Stimulated activated CD4-positive, alpha-beta T cell treated with anti-CD3 and anti-CD28 coated beads, Interleukin-12 subunit alpha, Interleukin-12 subunit beta, amount 100 ng/mL, for 24 hours (primary cell): ENCODE measurements at regions not wholly inside any gene's neighbourhood (a gene's known extent, or its start where the extent isn't known, plus 50 kb on each side); places are given as distances from the start of the nearest gene placed in this dataset.
A peak's percentile ranks its signal among the peaks of the same experiment; 100 is the strongest.

Experiments
- DNase-seq, 2 experiments: peaks; one replicate each; pipeline ENCODE4 v3.0.0-alpha.2; 2020; ENCODE audit warnings: low read depth in 2 of 2

DNA sequence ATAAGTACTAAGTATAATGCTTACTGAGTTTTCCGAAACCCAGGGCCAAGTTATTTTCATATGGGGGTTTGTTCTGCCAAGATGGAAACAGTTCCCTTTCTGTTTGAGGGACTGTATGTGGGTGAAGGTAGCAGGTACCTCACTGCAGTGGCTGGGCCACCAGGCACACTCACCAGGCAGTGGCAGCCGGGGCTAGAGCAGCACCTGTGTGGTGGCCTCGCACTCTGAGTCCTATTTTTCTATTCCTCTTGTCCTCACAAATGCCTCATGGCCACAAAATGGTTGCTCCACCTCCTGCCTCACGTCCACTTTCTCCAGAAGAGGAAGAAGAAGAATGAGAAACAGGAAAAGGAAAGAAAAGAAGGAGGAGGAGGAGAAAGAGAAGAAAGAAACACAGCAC is 167.3 kb upstream of the SHH start:
- DNase-seq = no peak

DNA sequence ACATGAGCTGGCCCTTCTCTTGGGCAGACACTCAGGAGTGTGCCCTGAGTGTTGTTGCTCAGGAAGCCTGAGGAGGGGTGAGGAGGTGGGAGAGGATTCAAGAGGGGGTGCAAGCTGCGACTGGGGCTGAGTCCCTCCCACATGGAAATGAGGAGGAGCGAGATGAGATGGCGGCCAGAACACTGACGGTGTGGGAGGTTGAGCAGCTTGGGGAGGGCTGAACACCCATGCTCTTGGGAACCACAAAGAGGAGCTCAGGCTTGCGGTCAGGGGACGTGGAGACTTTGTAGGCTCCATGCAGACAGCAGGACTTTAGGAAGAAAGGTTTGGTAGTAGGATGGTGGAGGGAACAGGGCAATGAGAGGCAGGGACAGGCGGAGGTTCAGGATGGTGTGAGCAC is 163.2 kb upstream of the SHH start:
- DNase-seq = no peak

DNA sequence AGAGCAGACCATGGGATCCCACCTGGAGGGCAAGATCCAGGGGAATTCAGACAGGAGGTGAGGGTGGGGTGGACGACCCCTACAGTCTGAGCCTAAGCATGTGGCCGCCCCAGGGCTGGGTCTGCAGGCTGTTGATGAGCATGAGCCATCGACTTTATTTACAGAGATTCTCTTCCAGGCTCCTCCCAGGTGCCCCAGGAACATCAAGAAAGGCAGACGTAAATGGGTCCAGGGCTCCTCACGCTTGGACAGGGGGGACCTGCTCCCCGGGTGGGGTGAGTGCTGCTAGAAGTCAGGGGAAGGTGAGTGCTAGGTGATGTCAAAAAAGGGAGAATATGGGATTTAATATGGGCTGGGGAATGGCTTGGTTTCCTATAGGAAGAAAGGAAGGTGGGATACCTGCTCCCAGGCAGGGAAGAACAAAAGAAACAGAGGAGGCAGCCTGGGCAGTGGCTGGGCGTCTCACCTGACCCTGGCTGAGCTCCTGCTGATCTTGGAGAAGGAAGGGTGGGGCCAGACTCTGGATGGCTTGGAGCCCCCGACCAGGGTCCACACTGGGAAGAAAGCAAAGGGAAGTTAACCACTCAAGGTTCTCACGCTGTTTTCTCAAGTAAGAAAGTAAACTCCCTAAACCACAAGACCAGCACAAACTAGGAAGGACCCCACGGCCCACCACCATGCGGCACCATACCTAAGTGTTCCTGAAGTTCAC is 162.1 kb upstream of the SHH start:
- no peak for DNase-seq

DNA sequence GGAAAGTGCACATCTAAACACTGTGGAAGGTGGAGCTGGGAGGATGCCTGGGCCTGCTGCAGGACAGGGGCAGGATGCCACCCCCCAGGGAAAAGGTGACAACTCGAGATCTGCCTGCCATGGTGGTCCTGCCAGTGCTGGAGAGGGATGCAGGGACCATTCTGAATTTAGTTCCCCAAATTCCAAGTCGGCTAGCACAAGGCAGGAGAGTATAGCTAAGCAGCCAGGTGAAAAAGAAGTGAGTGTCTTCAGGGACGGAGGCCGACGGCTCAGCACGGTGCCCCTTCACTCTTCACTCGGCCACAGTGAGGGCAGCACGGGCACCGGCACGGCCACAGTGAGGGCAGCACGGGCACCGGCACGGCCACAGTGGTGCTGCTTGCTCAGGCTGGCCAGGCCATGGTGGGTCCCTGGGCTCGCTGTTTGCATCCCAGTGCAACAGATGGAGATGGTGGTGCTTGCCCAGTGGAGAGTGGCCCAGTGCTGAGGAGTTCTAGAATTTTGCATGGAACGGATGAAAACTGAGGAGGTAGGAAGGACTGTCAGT is 161.3 kb upstream of the SHH start:
- DNase-seq = no peak

DNA sequence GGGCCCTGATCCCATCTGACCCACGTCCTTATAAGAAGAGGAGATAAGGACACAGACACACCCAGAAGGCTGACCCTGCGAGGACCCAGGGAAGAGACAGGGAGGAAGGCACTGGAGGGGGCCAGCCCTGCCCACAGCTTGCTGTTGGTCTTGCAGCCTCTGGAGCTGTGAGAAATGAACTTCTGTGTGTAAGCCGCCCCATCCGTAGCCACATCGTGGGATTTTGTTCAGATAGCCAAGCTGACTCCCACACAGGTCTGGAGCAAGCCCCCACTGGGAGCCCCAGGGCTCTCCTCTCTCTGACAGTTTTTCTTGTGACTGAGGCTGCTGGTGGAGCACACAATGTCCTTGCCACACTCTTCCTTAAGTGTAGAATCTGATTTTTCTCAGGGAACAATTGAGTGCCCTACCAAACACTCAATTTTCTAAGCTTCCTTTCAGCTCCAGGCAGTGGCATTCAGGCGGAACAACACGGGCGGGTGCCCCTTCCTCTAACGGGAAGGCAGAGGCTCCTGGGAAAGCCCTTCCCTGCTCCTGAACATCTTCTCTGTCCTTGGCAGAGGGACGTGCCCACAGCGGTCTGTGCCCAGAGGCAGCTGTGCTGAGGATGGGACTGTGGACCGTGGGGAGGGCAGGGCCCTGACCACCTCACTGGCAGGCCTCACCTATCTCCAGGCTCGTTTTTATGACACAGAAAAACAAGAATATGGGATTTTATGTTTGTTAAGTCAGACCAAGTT is 160.6 kb upstream of the SHH start:
- no peak for DNase-seq

DNA sequence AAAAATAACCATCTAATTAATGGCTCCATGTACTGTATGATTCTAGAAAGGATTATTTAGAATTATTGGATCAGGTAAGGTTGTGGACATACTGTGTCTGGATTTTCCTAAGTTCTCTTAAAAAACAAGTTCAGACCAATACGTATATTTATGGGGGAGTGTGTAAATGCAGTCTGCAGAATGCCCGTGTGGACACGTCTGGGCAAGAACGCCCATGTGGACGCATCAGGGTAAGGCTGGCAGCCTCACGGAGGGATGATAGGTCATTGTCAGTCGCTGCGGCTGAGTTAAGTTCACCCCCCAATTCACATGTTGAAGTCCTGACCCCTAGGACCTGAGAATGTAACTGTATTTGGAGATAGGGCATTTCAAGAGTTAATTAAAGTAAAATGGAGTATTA is 160.0 kb upstream of the SHH start:
- no peak for DNase-seq

DNA sequence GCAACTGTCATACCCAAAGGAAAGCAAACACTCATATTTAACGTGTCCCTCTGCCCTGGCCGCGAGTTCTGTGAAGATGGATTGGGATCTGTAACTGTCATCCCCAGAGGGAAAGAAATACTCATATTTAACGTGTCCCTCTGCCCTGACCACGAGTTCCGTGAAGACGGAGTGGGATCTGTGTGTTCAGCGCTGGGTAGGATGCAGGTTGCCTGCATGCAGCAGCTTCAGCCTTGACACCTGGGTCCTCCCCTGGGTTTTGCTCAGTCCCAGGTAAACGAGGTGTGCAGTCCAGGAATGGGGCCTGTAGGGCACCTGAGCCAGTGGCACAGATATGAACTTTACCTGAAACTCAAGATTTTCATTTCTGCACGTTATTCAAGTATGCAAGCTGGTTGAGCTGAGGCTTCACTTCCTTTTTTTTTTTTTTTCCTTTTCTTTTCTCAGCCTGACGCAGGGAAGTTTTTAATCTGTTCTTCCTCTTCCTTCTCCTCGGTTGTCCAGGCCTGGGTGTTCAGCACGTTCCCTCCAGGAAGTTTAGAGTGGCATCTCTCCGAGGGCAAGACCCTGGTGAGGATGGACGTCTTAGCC is 159.0 kb upstream of the SHH start:
- DNase-seq = no peak

DNA sequence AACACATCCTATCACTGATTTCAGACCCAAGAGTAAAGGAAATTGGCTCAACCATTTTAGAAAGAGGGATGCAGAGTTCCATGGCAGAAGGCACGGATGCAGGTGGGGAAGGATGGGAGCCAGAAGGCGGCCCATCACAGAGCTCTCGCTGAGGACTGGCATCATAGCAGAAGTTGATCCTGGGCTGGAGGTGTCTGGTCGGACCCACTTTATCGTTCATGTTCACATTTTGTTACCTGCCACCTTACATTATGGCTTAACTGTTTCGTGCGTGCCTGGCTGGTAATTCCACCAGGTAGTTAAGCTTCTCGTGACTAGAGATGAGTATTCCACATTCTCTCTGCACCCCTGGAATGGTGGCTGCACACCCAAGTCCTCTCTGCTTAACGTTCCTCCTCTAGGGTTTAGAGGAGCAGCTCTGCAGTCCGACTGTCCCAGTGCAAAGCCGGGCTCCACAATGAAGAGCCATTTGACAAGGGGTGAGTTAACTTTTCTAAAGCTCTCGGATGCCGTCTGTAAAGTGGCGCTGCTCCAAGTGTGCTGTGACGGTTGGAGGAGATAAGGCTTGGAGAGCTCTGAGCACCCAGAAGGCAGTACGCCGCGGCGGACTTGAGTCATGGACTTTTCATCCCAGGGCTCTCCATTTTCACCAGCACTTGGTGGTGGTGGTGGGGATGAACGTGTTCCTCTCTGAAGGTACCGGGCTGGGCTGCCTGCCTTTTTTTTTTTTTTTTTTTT is 157.1 kb upstream of the SHH start:
- DNase-seq = no peak

DNA sequence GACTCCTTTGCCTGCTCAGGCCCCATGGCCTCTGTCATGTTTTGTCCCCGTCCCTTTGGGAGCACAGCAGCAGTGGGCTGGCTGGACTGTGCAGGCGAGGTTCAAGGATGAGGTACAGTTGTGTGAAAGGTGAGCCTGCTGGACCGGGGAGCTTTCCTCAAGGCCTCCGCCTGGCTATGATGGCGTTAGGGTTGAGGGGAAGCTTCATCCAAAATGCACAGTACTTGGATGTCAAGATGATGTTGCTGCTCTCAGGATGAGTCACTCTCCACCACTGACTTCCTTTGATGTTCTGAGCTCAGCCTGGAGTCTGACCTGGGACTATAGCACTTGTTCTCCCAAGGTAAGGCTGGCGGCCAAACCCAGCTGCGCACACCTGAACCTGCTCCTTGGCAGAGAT is 152.7 kb upstream of the SHH start:
- no peak for DNase-seq

DNA sequence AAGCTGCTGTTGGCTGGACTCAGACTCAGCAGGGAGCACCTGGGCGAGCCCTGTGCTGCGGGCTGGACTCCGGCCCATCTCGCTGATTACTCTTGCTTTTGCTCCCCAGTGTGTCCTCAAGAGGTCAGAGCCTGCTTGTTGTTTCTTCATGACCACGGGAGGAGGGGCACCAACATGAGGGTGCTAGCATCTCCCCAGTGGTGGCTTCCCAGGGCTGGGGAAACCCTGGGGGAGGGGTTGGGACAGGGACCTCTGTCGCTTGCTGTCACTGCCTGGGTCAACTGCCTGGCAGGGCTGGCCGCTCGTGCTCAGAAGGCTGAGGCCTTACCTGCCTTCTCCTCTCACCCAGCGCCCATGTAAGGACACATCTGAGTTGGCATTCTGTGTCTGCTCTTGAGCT is 152.3 kb upstream of the SHH start:
- DNase-seq = no peak

DNA sequence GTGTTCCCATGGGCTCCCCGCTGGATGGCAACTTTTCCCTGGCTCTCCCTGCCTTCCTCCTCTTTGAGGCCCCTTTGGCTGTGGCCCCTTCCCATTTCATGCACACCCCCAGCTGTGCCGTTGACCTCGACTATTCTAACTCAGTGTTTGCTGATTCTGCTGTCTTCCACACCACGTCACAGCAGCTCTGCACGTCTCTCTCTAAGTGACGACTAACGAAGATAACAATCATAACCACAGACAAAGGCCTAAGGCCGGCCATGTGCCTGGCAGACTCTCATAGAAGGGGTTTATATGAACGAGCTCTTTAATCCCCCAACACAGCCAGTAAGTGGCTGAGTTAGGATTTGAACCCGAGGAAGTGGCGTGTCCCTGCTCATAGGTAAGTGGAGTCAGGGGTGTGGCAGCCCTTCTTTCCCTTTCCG is 151.5 kb upstream of the SHH start:
- DNase-seq = no peak

DNA sequence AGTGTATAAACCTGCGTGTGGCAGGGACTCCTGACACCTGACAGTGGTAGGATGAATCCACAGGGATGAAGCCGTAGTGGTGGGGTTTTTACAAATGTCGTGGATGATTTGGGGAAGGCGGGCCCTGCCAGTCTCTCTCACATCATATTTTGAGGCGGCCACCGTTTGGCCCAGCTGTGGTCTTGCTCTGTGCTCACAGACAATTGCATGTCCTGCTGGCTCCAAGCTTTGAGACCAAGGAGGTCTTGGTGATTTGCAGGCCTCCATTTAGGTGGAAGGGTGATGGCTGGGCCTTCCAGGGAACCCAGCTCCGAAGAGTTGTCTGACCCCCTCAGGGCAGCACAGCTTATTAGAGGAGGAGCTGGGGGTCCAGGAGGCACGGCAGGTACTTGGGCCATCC is 151.1 kb upstream of the SHH start:
- no peak for DNase-seq

DNA sequence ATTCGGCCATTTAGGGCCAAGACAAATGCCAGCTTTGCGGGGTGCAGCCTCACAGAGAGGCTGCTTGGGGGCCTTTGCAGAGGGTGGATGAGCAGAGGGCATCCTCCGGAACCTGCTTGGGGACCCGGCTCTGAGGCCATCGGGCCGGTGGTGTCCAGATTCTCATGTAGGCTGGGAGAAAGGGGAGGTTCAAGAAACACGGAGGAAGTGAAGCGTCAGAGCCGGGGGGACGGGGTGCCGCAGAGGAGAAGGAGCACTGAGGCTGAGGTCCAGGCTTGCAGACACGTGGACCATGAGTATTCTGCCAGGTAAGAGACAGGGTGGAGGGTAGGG is 150.7 kb upstream of the SHH start:
- DNase-seq = no peak

DNA sequence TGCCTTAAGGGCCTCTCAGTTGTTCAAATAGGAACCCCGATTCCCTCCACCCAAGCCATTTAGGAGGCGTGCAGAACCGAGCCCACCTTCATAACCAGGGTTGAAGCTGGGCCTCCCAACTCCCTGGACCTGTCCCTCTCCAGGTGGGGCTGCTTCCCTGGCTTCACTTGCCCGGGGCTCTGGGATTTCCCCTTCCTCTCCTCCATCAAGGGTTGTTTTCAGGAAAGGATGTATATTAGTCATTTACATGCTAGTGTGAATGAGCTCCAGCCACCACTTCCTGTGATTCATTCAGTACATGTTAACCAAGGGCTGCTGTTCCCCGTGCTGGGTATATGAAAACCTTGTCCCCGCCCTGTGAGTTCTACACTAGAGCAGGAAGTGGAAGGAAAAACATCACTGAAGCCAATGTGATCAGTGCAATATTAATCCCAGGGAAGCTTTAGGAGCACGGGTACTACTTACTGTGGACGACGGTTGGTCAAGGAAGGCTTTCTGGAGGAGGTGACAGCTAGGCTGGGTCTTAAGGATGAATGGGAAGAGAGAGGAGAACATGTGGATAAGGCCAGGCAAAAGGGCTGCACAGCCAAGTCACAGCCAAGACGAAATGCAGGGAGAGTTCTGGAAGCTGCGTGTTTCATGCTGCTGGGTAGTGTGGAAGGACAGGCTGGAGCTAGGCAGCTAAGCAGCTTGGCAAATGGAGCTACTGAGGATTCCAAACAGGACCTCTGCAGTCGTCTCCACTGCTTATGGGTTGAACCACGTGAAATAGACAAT is 150.1 kb upstream of the SHH start:
- peak; percentile 28 to 39 for DNase-seq

DNA sequence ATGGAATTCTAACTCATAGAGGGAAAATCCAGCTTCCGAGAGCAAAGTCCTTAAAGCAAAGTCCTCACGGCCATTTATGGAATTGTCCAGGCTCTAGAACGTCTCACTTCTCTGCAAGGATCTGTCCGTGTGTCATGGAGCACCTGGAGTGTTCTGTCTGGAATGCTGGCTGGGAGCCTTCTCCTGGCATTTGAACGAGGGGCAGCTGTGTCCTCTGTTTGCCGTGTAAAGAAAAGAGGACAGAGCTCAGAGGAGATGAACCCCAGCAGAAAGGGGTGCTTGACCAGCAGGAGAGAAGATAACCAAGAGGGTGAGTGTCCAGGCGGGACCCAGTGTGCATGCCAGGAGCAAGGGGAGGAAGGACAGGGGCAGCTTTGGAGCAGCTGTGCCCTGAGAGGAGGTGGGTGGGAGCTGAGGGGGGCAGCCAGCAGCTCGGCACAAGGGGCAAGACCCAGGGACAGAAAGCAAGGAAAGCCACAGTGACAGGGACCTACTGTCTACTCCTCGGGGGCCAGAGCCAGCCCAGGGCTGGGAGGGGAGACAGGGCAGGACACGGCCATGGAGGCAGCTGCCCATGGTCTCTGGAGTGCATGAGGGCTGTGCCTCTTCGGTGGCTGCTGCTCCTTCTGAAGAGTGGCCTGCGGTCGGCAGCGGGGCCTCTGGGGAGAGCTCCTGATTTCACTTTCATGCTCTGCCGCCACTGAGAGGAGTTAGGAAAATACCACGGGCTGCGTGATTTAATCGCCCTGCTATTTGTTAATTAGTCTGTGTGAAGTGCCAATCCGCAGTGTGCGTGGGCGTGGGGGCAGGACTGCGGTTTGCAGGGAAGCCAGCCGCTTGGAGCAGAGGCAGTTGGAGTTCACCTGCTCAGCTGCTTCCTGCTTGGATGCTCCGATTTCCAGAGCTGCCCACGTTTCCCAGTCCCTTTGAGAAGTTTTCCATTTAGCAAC is 149.3 kb upstream of the SHH start:
- peak in 1 of 2 experiments; percentile 33 for DNase-seq

DNA sequence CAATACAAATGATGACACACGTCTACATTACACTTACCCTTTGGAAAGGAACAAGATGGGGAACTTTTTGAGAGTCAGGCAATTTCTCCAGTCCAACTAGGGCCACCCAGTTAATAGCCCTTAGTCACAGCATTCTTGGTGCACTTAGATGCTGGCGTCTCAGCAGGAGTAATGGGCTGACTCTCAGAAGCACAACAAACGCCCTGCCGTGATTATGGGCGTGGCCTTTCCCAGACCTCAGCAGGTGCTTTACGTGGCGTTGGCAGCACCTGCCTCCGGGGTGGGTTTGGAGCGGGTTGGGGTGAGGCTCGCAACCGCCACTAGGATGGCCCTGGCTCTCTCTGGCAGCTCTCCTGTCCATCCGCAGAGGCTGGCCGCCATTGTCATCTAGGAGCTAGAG is 147.6 kb upstream of the SHH start:
- no peak for DNase-seq

DNA sequence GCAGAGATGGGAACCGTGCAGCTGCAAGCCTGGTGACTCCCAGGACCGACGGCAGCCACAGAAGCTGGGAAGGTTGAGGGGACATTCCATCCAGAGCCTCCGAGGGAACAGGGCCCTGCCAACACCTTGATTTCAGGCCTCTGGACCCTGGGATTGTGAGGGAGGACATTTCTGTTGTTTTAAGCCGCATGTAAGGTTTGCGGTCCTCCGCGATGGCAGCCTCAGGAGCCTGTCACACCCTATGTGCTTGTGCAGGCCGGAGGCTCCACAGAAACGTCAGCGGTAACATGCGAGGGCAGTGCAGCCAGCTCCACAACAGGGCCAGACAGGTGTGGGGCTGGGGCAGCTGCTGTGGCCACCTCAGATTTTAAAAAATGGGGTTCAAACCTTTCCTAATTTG is 144.7 kb upstream of the SHH start:
- no peak for DNase-seq

DNA sequence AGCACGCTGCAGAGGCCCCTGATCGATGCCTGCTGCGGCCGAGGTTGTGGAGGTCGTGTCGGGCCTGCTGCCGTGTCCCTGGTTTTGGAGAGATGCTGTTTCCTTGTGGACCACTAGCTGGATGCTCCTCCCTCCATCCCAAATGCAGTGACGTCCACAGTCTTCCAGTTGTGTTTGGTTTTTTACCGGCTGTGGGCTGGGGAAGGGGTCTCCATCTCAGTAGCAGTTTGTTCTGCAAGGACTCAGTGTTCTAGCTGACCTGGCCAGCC is 143.0 kb upstream of the SHH start:
- DNase-seq = no peak

DNA sequence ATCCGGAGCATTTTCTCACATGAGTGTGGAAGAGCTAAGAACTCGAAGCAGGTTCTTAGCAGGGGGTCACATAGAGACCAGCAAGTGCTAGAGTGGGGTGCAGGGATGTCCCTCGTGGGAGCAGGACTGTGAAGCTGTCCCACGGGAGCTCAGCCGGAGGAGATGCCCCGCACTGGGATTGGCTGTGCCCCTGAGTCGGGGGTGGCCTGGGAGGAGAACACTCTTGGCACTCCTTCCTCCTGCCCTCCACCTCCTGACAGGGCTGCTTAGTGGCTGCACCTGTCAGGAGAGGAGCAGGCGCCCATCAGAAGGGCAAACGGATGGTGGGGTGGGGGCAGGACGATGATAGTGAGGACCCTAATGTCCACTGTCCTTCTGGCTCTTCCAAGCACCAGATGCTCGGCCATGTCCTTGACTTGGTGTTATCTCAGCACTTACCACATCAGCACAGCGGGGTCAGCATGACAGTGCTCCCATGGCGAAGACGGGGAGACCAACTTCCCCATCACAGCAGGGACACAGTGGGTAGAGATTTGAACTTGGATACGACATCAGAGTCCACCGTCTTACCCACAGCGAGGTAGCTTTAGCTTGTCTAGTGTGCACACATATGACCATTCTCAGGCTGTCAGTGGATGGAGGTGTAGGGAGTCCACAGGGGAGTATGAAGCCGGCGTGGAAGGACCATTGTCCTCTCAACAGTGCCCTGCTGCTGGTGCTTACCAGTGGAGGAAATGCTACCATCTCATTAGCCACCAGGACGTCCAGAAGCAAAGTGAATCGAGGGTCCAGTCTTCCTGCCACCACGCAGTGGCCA is 142.5 kb upstream of the SHH start:
- DNase-seq = no peak
